Urinary bladder (tissue), 3 donors: ENCODE measurements at regions not wholly inside any gene's neighbourhood (a gene's known extent, or its start where the extent isn't known, plus 50 kb on each side); places are given as distances from the start of the nearest gene placed in this dataset.
A peak's percentile ranks its signal among the peaks of the same experiment; 100 is the strongest.

Experiments used
- DNase-seq: peaks from one replicate; pipeline ENCODE4 v3.0.0-alpha.2; 2015; ENCODE audit errors: extremely low spot score
- H3K27ac ChIP-seq: one replicate; pipeline ENCODE4 v1.5.1; 2013; ENCODE audit warnings: low read depth, mild to moderate bottlenecking, moderate library complexity
- H3K36me3 ChIP-seq: one replicate; pipeline ENCODE4 v1.6.1; 2013; ENCODE audit warnings: mild to moderate bottlenecking, moderate library complexity; ENCODE audit not compliant: insufficient read depth
- H3K4me1 ChIP-seq: one replicate; pipeline ENCODE4 v1.6.1; 2013; ENCODE audit warnings: mild to moderate bottlenecking, moderate library complexity; ENCODE audit not compliant: insufficient read depth
- H3K4me3 ChIP-seq: one replicate; pipeline ENCODE4 v1.5.1; 2013; ENCODE audit warnings: low read depth, low read length
- WGBS: extraction: QIAGEN DNeasy Blood & Tissue Kit; methylation state at CpG from one replicate; pipeline ENCODE4 v1.1.7; 2013; 5-methylcytosine and 5-hydroxymethylcytosine counted together
- donor health status: healthy with polysubstance abuse.
- donor health status: healthy.

DNA sequence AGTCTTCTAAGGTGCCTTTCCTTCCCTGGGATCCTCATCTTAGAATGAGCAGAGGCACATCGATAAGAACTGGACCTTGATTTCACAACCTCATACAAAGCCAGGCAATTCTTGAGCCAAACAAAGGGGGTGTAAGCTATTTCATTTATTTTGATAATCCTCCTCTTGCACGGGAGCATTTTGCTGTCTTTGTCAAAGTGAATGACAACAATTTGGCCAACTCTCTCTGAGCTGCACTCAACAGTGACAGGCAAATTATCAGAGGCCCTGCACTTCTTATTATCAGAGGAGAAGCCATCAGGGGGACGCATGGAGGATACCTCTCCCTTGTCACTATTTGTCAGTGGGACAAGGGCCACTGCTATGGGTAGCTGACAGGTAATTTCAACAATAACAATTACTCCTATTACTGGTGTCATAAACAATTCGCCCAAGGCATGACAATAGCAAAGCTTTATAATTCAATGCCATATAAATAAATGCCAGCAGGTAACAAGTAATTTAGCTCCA, 260.4 kb downstream of the MEIS1 start:
- no peaks in the 10 kb centered on the region for H3K36me3 ChIP-seq
- H3K4me3 ChIP-seq = no peak overlapping the region
- WGBS = 63% methylated on average over 4 of the region's 4 CpGs
- H3K4me1 ChIP-seq = no peaks in the 10 kb centered on the region
- H3K27ac ChIP-seq = peak overlapping the region; percentile 83
- DNase-seq = no peak

DNA sequence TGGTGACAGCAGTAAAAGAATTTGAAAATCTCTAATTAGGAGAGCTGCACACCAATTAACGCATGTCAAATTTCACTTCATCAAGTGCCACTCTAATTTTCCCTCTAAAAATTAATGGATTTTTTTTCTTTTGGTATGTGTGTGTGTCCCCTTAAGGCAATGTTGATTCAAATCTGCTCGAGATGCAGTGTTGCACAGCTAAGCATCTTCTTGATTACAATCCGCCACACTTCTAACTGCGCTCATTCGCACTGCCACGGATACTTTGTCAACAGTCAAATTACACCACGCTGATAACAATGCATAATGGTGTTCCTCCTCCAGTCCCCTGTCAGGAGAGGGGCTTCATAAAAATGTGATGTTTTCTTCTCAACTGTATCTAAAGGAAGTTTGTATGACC, 261.4 kb downstream of the MEIS1 start:
- 41% methylated on average over 7 of the region's 7 CpGs for WGBS
- Histone ChIP-seq H3K36me3 (no peaks in the 10 kb centered on the region), H3K4me1 (no peaks in the 10 kb centered on the region), H3K4me3 (no peak overlapping the region), H3K27ac (no peak overlapping the region)
- no peak for DNase-seq

DNA sequence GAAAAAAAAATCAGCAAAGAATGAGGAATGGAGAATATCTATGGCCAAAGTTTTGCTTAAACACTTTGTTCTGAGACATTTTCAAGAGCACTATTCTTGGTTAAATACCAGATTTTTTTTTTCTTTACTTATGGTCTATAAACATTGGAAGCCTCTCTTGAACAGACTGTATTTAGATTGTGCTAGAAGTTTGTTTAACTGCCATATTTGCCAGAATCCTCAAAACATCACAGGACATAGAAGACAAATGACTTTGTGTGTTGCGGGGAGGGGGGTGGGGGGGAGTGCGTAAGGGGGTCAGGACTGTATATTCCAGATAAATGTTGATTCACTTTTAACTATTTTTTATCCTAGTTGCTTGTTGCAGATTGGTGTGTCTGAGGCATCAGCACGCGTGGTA, 262.0 kb downstream of the MEIS1 start:
- Histone ChIP-seq H3K36me3 (no peaks in the 10 kb centered on the region), H3K4me1 (no peaks in the 10 kb centered on the region), H3K4me3 (peak overlapping the region; percentile 11), H3K27ac (no peak overlapping the region)
- no peak for DNase-seq
- WGBS = 39% methylated on average over 4 of the region's 4 CpGs

DNA sequence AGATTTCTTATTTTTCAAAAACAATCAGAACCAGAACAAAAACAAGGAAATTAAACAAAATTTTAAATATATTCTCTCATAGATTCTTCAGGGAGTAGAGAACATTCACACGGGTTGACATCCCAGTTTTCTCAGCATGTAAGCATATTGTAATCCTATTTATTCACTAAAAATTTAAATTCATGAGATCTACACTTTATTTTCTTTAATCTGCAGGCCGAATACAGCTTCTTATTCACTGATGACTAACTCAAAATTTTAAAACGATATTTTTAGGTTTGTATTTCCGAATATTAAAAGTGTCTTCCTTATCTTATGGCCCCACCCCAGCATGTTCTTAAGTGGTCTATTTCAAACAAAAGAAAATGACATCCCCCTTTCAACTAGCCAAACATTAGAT, 262.4 kb downstream of the MEIS1 start:
- H3K4me3 ChIP-seq = no peak overlapping the region
- no peak for DNase-seq
- H3K27ac ChIP-seq = no peak overlapping the region
- 35% methylated on average over 4 of the region's 4 CpGs for WGBS
- no peaks in the 10 kb centered on the region for H3K4me1 ChIP-seq
- H3K36me3 ChIP-seq = no peaks in the 10 kb centered on the region

DNA sequence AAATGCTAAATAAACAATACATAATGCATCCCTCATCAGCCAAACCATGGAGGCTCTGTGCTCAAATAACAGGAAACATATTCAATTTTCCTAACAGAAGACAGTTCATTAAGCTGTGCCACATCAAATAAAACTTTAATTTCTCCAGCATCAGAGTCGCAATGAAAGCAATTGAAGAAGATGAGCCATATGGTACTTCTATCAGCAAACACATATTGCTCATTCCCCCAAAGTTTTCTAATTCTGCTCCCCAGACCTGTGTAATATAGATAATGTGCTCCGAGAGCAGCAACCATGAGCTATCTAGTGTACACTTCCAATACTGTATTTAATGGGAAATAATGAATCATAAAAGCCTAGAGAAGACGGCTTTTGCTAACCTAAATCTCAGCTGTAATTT, 263.2 kb downstream of the MEIS1 start:
- Histone ChIP-seq H3K4me1 (no peaks in the 10 kb centered on the region), H3K27ac (peak overlapping the region; percentile 50), H3K36me3 (no peaks in the 10 kb centered on the region), H3K4me3 (no peak overlapping the region)
- 45% methylated on average over 3 of the region's 3 CpGs for WGBS
- no peak for DNase-seq

GRCh38 chr2:66698576-66699239, 263.8 kb downstream of the MEIS1 start:
- 46% methylated on average over 5 of the region's 5 CpGs for WGBS
- no peak overlapping the region for H3K4me3 ChIP-seq
- DNase-seq = no peak
- H3K27ac ChIP-seq = no peak overlapping the region
- no peaks in the 10 kb centered on the region for H3K4me1 ChIP-seq
- H3K36me3 ChIP-seq = no peaks in the 10 kb centered on the region

GRCh38 chr2:66699416-66699792, 264.5 kb downstream of the MEIS1 start:
- DNase-seq = no peak
- H3K4me1 ChIP-seq = no peaks in the 10 kb centered on the region
- no peak overlapping the region for H3K4me3 ChIP-seq

DNA sequence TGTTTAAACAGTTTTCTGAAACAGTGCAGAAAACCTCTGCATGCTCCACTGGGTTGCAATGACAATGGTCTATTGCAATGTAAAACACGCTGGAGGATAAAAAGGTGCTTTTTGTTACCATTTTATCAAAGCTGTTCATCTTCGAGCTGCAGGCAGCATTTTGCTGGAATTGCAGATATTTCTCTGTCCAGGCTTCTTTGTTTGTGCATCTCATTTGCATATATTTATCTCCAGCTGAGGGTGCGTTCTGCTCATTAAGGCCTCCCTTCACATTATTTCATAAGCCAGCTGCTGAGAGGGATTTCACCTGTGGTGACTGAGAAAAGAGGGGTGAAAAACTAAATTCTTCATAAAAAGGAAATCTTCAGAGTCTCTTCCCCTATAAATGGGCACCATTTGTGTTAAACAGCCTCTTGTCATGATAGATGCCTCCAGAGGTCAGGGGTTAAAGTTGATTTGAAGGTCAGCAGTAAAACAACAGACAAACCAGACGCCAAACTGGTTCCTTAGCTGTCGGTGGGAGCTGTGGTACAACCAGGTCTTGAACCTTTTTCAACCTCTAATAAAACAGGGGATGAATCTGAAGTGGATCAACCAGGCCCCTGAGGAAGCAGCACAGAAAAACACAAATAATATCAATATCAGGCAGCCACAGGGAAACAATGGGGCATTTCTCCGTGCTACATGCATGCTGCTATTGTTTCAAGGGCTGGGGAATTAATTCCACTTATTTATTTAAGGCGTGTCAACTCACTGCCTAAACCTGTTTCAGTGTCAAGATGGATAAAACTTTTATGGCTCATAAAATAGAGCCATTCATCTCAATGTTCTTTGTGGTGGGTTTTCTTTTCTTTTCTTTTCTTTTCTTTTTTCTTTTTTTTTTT, 265.1 kb downstream of the MEIS1 start:
- no peak for DNase-seq
- 35% methylated on average over 7 of the region's 7 CpGs for WGBS
- Histone ChIP-seq H3K27ac (peak overlapping the region; percentile 41), H3K4me1 (no peaks in the 10 kb centered on the region), H3K4me3 (no peak overlapping the region), H3K36me3 (no peaks in the 10 kb centered on the region)

More at GRCh38 chr2:66699416-66699792, 264.5 kb downstream of the MEIS1 start:
- 55% methylated on average over 4 of the region's 4 CpGs for WGBS
- no peaks in the 10 kb centered on the region for H3K36me3 ChIP-seq
- H3K27ac ChIP-seq = no peak overlapping the region

DNA sequence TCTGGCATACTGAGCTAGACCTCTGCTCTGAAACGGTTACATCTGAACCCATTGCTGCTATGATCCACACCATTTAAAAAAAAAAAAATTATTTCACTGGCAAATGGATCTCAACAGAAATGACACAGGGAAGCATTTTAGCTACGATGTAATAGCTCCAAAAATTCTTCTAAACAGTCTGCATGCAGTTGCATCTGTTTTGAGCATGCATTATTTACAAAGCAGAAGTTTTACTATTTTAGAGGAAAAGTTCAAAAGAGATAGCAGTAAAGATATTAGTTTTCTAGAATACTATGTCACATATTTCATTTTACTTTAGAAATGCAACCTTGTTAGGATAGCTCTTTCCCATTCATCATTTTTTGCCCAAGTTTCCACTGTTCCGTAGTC, 265.7 kb downstream of the MEIS1 start:
- H3K36me3 ChIP-seq = no peaks in the 10 kb centered on the region
- WGBS = 25% methylated on average over 3 of the region's 3 CpGs
- H3K4me3 ChIP-seq = no peak overlapping the region
- no peaks in the 10 kb centered on the region for H3K4me1 ChIP-seq
- DNase-seq = no peak
- H3K27ac ChIP-seq = no peak overlapping the region

DNA sequence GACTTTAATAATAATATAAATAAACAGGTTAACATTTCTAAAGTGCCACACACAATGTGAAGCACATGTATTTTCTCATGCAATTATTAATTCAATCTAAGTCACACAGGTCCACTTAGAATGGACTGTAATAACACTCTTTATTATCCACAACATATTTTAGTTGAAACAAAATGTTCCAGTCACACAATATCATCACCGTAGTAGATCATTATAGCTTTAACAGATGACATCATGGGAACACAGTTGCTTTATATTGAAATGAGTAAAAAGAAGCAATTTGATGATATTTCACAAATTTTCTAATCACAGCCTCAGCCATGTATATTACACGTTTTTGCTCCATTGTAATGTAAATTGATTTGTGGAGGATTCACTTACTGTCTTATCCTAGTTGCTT, 266.3 kb downstream of the MEIS1 start:
- no peak overlapping the region for H3K27ac ChIP-seq
- WGBS = 50% methylated on average over 2 of the region's 2 CpGs
- H3K4me3 ChIP-seq = no peak overlapping the region
- H3K4me1 ChIP-seq = no peaks in the 10 kb centered on the region
- H3K36me3 ChIP-seq = no peaks in the 10 kb centered on the region
- no peak for DNase-seq

DNA sequence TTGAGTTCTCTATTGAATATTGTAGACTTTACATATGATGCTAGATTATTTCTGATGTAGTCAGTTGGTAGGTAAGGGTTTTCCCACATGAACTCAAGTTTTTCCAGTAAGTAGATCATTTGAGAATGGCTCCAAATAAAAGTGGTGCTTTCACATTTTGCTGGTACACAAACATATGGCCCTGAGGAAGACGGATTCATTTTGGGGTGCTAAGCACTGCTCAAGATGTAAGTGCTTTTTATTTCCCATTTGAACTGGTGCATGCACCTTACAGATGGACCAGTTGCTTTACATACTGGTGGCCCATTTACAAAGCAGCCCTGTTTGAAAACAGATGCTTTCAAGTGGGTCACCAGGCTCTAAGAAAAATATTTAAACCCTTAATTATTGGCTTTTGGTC, 266.7 kb downstream of the MEIS1 start:
- no peak overlapping the region for H3K27ac ChIP-seq
- no peaks in the 10 kb centered on the region for H3K36me3 ChIP-seq
- no peak overlapping the region for H3K4me3 ChIP-seq
- 56% methylated on average over 1 of the region's 1 CpG for WGBS
- no peak for DNase-seq
- no peaks in the 10 kb centered on the region for H3K4me1 ChIP-seq

- Histone ChIP-seq H3K4me1 (no peaks in the 10 kb centered on the region), H3K36me3 (no peaks in the 10 kb centered on the region), H3K4me3 (no peak overlapping the region), H3K27ac (no peak overlapping the region)
- DNase-seq = peak; percentile 89
- WGBS = 30% methylated on average over 6 of the region's 6 CpGs
These were observed 267.4 kb downstream of the MEIS1 start for GRCh38 chr2:66702301-66702700.

- no peak overlapping the region for H3K4me3 ChIP-seq
- DNase-seq = no peak
- H3K27ac ChIP-seq = no peak overlapping the region
- no peaks in the 10 kb centered on the region for H3K4me1 ChIP-seq
- no peaks in the 10 kb centered on the region for H3K36me3 ChIP-seq
These were observed 269.9 kb downstream of the MEIS1 start for GRCh38 chr2:66704786-66705185.

GRCh38 chr2:66714610-66715009, 279.7 kb downstream of the MEIS1 start:
- Histone ChIP-seq H3K4me3 (no peak overlapping the region), H3K36me3 (no peaks in the 10 kb centered on the region), H3K27ac (no peak overlapping the region), H3K4me1 (no peaks in the 10 kb centered on the region)
- WGBS = 90% methylated on average over 1 of the region's 1 CpG
- no peak for DNase-seq
